LNCaP clone FGC (cell line): ENCODE measurements at regions not wholly inside any gene's neighbourhood (a gene's known extent, or its start where the extent isn't known, plus 50 kb on each side); places are given as distances from the start of the nearest gene placed in this dataset.

ENCODE experiments used
- DNase-seq: peaks from one replicate; pipeline ENCODE4 v3.0.0-alpha.2; 2011; ENCODE audit warnings: low read depth
- H3K4me3 ChIP-seq: 2 replicates; pipeline ENCODE4 v1.5.1; 2011; ENCODE audit warnings: mild to moderate bottlenecking, low read depth, low read length, control low read depth
- CTCF ChIP-seq: IDR thresholded peaks from 2 replicates; pipeline ENCODE4 v1.5.1; 2012; ENCODE audit warnings: mild to moderate bottlenecking; ENCODE audit not compliant: control insufficient read depth, insufficient read depth; ENCODE audit errors: extremely low read depth

DNA sequence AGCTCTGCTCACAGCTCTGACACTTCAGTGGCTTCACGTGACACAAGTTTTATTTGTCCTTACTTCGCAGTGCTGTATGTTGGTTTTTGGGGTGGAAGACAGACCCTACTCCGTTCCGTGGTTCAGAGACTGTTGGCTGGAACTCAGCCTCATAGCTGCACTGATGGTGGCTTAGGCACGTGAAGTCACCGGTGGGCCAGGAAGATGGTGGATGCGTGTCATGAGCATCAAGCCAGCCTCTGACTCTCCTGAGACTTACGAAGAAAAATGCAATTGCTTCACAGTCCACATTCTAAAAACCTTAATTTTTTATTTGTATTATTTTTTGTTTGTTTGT, 161.4 kb upstream of the SOX1 start:
- no peak for TF ChIP-seq CTCF
- no peak for DNase-seq
- H3K4me3 ChIP-seq, result no peak overlapping the region

DNA sequence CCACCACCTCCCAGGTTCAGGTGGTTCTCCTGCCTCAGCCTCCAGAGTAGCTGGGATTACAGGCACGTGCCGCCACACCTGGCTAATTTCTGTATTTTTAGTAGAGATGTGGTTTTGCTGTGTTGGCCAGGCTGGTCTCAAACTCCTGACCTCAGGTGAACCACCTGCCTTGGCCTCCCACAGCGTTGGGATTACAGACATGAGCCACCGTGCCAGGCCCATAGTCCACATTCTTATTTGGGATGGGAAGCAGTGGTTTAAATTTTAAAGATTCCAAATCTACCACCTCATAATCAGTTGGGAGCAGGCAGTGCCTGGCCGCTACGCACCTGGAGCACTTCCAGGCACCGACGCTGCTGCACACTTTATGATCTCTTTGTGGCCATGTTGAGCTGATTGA, 160.6 kb upstream of the SOX1 start:
- no peak for DNase-seq
- no peak for TF ChIP-seq CTCF

DNA sequence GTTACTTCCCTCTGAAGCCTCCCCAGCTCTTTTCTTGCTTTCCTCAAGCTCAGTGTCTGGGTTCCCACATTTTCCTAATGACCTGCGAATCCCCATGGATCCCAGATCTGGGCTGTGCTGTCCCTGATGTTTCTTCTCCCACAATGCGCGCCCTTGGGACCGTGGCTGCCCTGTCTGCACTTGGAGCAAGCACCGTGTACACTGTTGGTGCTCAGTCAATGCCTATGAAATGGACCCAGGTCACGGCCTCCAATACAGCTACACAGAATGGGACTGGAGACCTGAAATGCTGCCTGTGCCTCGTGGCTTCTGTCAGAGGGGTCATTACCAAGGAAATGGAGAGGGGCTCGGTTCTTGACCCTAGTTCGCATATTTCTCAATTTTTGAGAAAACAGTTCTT, 160.1 kb upstream of the SOX1 start:
- TF ChIP-seq CTCF, result no peak
- H3K4me3 ChIP-seq, result no peak overlapping the region
- no peak for DNase-seq

More for the DNA sequence above, 160.6 kb upstream of the SOX1 start:
- H3K4me3 ChIP-seq, result no peak overlapping the region

DNA sequence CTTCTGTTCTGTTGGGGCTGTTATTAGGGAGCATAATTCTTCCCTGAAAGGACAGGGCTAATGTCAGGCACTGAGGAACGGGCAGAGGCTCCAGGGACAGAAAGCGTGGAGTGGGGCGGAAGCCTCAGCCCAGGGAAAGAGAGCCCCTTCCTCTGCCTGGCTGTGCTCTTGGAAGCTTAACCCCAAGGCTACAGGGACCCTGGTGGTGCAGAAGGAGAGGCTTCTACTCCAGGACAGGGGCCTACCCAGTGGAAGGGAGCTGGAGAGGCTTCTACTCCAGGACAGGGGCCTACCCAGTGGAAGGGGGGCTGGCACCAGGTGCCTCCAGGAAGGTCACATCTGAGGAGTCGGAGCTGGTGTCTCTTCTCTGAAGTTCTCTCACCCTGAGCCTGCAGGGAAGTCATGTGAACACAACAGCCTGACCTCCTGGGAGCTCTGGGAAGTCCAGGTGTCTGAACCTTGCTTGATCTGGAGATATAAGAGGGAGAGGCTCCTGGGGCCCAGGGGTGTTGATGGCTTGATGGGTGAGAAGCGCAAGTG, 159.5 kb upstream of the SOX1 start:
- H3K4me3 ChIP-seq, result no peak overlapping the region
- no peak for DNase-seq
- no peak for TF ChIP-seq CTCF

GRCh38 chr13:111908361-111908760, 158.6 kb upstream of the SOX1 start:
- DNase-seq, result no peak
- no peak overlapping the region for H3K4me3 ChIP-seq
- no peak for TF ChIP-seq CTCF

GRCh38 chr13:111908981-111909380, 158.0 kb upstream of the SOX1 start:
- H3K4me3 ChIP-seq, result no peak overlapping the region
- no peak for TF ChIP-seq CTCF
- DNase-seq, result no peak

DNA sequence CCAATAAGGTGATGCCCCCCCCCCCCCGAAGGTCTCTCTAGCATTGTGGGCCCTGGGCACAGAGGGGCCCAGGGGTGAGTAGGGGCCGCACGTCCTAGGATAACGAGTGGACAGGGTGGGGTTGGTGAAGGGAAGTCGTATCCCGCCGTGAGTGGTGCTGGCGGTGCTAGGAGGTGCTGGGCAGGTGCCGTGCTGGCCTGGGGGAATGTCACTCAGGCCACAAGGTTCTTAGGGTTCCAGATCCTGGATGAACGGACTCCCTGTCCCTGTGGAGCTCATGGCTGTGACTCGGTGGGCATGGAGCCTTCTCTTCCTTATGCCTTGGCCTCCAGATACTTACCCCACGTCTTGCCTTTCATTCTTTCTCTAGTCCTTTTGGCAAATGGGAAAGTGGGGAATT, 157.4 kb upstream of the SOX1 start:
- no peak for TF ChIP-seq CTCF
- no peak for DNase-seq
- no peak overlapping the region for H3K4me3 ChIP-seq
